22Rv1 (cell line): ENCODE measurements at regions not wholly inside any gene's neighbourhood (a gene's known extent, or its start where the extent isn't known, plus 50 kb on each side); places are given as distances from the start of the nearest gene placed in this dataset.

Experiments used
- CTCF ChIP-seq: fragments of 450-650 bp; IDR thresholded peaks from 2 replicates; pipeline ENCODE4 v1.5.1; 2017; ENCODE audit warnings: mild to moderate bottlenecking
- ZFX ChIP-seq: fragments of 450-650 bp; IDR thresholded peaks from 2 replicates; pipeline ENCODE4 v1.6.1; 2017; ENCODE audit warnings: antibody characterized with exemption, borderline replicate concordance

DNA sequence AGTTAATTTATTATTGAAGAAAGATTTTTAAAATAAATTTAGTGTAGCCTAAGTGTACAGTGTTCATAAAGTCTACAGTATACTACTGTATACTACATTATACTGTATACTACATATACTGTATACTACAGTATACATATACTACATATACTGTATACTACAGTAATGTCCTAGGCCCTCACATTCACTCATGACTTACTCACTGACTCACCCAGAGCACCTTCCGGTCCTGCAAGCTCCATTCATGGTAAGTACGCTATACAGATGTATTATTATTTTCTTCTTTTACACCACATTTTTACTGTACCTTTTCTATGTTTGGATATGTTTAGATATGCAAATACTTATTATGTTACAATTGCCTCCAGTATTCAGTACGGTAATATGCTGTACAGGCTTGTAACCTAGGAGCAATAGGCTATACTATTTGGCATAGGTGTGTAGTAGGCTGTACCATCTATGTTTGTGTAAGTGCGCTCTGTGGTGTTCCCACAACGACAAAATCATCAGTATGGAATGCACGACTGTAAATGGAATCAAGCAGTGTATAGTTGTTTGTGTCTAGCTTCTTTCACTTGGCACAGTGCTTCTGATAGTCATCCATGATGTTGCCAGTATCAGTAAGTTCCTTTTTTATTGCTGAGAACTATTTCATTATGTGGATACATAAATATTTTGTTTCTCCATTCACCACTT is 245.7 kb downstream of the MTX2 start:
- no peak for TF ChIP-seq ZFX
- no peak for TF ChIP-seq CTCF
